ENCODE measurements at regions not wholly inside any gene's neighbourhood (a gene's known extent, or its start where the extent isn't known, plus 50 kb on each side); places are given as distances from the start of the nearest gene placed in this dataset.
"Not testable (repeated sequence)": the region's sequence is repeated elsewhere in the genome, so short reads cannot be mapped to it uniquely, and the experiment has no call there.

- no peak for DNase-seq
Measured at GRCh38 chrX:109782994-109783700, 50.1 kb upstream of the ACSL4 start.

GRCh38 chrX:109783701-109784079 lies 50.6 kb upstream of the ACSL4 start:
- no peak for DNase-seq

GRCh38 chrX:109785053-109785452 lies 52.0 kb upstream of the ACSL4 start:
- DNase-seq = no peak

GRCh38 chrX:109790511-109790910 lies 57.5 kb upstream of the ACSL4 start:
- not testable (repeated sequence) for DNase-seq

GRCh38 chrX:109793191-109793590 lies 60.1 kb upstream of the ACSL4 start:
- DNase-seq = no peak

GRCh38 chrX:109795682-109796081 lies 62.6 kb upstream of the ACSL4 start:
- no peak for DNase-seq

GRCh38 chrX:109797311-109797975 lies 64.4 kb upstream of the ACSL4 start:
- DNase-seq = peak; percentile 0 to 53

GRCh38 chrX:109812236-109812635 lies 79.2 kb upstream of the ACSL4 start:
- no peak for DNase-seq

- no peak for DNase-seq
Measured at GRCh38 chrX:109813236-109813635, 80.2 kb upstream of the ACSL4 start.

- DNase-seq = no peak
Measured at GRCh38 chrX:109818976-109819375, 85.9 kb upstream of the ACSL4 start.

- no peak for DNase-seq
Measured at GRCh38 chrX:109822861-109823260, 89.8 kb upstream of the ACSL4 start.

- DNase-seq = no peak
Measured at GRCh38 chrX:109826954-109827708, 94.1 kb upstream of the ACSL4 start.

GRCh38 chrX:109827772-109828171 lies 94.7 kb upstream of the ACSL4 start:
- DNase-seq = no peak

GRCh38 chrX:109830157-109830703 lies 97.2 kb upstream of the ACSL4 start:
- no peak for DNase-seq

GRCh38 chrX:109830704-109831206 lies 97.7 kb upstream of the ACSL4 start:
- no peak for DNase-seq

- no peak for DNase-seq
Measured at GRCh38 chrX:109831326-109831985, 98.4 kb upstream of the ACSL4 start.

GRCh38 chrX:109839694-109840567 lies 106.9 kb upstream of the ACSL4 start:
- DNase-seq = no peak

- peak in 1 of 2 experiments; percentile 16 for DNase-seq
Measured at GRCh38 chrX:109840585-109840984, 107.5 kb upstream of the ACSL4 start.

- DNase-seq = no peak
Measured at GRCh38 chrX:109841257-109841656, 108.2 kb upstream of the ACSL4 start.

- DNase-seq = no peak
Measured at GRCh38 chrX:109841869-109842579, 109.0 kb upstream of the ACSL4 start.

GRCh38 chrX:109842611-109843010 lies 109.6 kb upstream of the ACSL4 start:
- no peak for DNase-seq

All from NCI-H446 (cell line).